ENCODE measurements at regions not wholly inside any gene's neighbourhood (a gene's known extent, or its start where the extent isn't known, plus 50 kb on each side); places are given as distances from the start of the nearest gene placed in this dataset.

GRCh38 chr14:86050757-86051156 lies 520.8 kb downstream of the FLRT2 start:
- TF ChIP-seq, protein P1, sequence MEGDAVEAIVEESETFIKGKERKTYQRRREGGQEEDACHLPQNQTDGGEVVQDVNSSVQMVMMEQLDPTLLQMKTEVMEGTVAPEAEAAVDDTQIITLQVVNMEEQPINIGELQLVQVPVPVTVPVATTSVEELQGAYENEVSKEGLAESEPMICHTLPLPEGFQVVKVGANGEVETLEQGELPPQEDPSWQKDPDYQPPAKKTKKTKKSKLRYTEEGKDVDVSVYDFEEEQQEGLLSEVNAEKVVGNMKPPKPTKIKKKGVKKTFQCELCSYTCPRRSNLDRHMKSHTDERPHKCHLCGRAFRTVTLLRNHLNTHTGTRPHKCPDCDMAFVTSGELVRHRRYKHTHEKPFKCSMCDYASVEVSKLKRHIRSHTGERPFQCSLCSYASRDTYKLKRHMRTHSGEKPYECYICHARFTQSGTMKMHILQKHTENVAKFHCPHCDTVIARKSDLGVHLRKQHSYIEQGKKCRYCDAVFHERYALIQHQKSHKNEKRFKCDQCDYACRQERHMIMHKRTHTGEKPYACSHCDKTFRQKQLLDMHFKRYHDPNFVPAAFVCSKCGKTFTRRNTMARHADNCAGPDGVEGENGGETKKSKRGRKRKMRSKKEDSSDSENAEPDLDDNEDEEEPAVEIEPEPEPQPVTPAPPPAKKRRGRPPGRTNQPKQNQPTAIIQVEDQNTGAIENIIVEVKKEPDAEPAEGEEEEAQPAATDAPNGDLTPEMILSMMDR (IDR thresholded peaks at IDR 0.05) = no peak
- no peak for TF ChIP-seq POLR2A (IDR thresholded peaks at IDR 0.05)

Data from adrenal gland (tissue), 5 donors.